ENCODE measurements at regions not wholly inside any gene's neighbourhood (a gene's known extent, or its start where the extent isn't known, plus 50 kb on each side); places are given as distances from the start of the nearest gene placed in this dataset.

GRCh38 chr11:79663017-79663416, 222.2 kb upstream of the TENM4 start:
- BruUV-seq (replicated peaks), result no TSS peak
- ChIA-PET POLR2A (no interaction called here), CTCF (no interaction called here)
- in situ Hi-C loops (cut with HindIII; ENCODE audit: low pct_unique_long_range_greater_than_20kb, low sequenced_read_pairs), result no loop called here
- intact Hi-C loops (cut with micrococcal nuclease; ENCODE audit: unreplicated experiment), result no loop called here
- Histone ChIP-seq H3K4me1 (ENCODE audit: control insufficient read depth, insufficient read depth, low read length) (no peaks in the 10 kb centered on the region), H3K4me3 (ENCODE audit: low read depth in 2 of 2, low read length in 2 of 2) (no peak overlapping the region), H3K36me3 (ENCODE audit: control insufficient read depth, insufficient read depth, low read length) (no peaks in the 10 kb centered on the region), H3K27me3 (ENCODE audit: control insufficient read depth, insufficient read depth, low read length) (no peaks in the 10 kb centered on the region), H3K27ac (ENCODE audit: low read length) (no peak overlapping the region), H3K9me3 (ENCODE audit: control insufficient read depth, insufficient read depth, low read depth, low read length) (no peaks in the 10 kb centered on the region)
- TF ChIP-seq SIN3A (IDR thresholded peaks at IDR 0.05; ENCODE audit: borderline replicate concordance, insufficient read depth, low read depth, low read length) (no peak), REST (IDR thresholded peaks at IDR 0.05; ENCODE audit: insufficient read depth in 1 of 2, low read depth in 2 of 2, low read length in 1 of 2) (no peak), CTCF (IDR thresholded peaks at IDR 0.05) (no peak), POLR2AphosphoS5 (IDR thresholded peaks at IDR 0.05; ENCODE audit: low read depth, low read length) (no peak), TCF7L2 (IDR thresholded peaks at IDR 0.05; ENCODE audit: low read depth, low read length) (no peak)
- DNase-seq (ENCODE audit: low read depth, low spot score), result no peak
- no peak for ATAC-seq

- no peaks in the 10 kb centered on the region for H3K9me3 ChIP-seq (ENCODE audit: control insufficient read depth, insufficient read depth, low read depth, low read length)
- no peak overlapping the region for H3K4me3 ChIP-seq (ENCODE audit: low read depth in 2 of 2, low read length in 2 of 2)
- in situ Hi-C loops (cut with HindIII; ENCODE audit: low pct_unique_long_range_greater_than_20kb, low sequenced_read_pairs), result no loop called here
- H3K4me1 ChIP-seq (ENCODE audit: control insufficient read depth, insufficient read depth, low read length), result no peaks in the 10 kb centered on the region
- ChIA-PET POLR2A (no interaction called here), CTCF (no interaction called here)
- H3K27me3 ChIP-seq (ENCODE audit: control insufficient read depth, insufficient read depth, low read length), result no peaks in the 10 kb centered on the region
- no TSS peak for BruUV-seq (replicated peaks)
- H3K27ac ChIP-seq (ENCODE audit: low read length), result no peak overlapping the region
- H3K36me3 ChIP-seq (ENCODE audit: control insufficient read depth, insufficient read depth, low read length), result no peaks in the 10 kb centered on the region
- intact Hi-C loops (cut with micrococcal nuclease; ENCODE audit: unreplicated experiment), result no loop called here
- ATAC-seq (no peak), DNase-seq (ENCODE audit: low read depth, low spot score) (no peak)
- TF ChIP-seq CTCF (IDR thresholded peaks at IDR 0.05), result no peak
- TF ChIP-seq SIN3A (IDR thresholded peaks at IDR 0.05; ENCODE audit: borderline replicate concordance, insufficient read depth, low read depth, low read length), result no peak
- no peak for TF ChIP-seq POLR2AphosphoS5 (IDR thresholded peaks at IDR 0.05; ENCODE audit: low read depth, low read length)
- no peak for TF ChIP-seq REST (IDR thresholded peaks at IDR 0.05; ENCODE audit: insufficient read depth in 1 of 2, low read depth in 2 of 2, low read length in 1 of 2)
- TF ChIP-seq TCF7L2 (IDR thresholded peaks at IDR 0.05; ENCODE audit: low read depth, low read length), result no peak
Measured at GRCh38 chr11:79661373-79661772, 220.5 kb upstream of the TENM4 start.

Measured in Panc1 (cell line).